ENCODE measurements at regions not wholly inside any gene's neighbourhood (a gene's known extent, or its start where the extent isn't known, plus 50 kb on each side); places are given as distances from the start of the nearest gene placed in this dataset.

DNA sequence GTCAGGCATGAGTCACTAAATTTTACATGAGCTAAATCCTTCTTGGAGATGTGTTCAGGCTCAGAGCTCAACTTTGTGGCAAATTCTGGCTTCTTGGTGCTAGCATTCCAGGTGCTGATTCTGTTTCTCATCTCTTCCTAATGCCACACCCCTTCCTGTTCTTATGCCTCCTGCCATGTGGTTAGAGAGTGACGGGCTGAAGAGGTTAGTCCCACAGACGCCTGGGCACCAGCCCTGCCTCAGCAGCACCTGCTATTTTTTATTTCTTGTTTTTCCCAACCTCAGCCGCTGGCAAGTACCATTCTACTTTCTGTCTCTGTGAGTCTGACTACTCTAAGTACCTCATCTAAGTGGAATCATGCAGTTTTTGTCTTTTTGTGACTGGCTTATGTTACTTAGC is 329.5 kb downstream of the KCNRG start:
- Histone ChIP-seq H3K9ac (ENCODE audit: low read depth, low read length) (no peak overlapping the region), H3K79me2 (ENCODE audit: insufficient read depth, low read length) (no peaks in the 10 kb centered on the region), H3K27ac (ENCODE audit: low read length) (peak overlapping the region; percentile 71), H3K4me3 (ENCODE audit: low read depth in 1 of 2, low read length in 2 of 2) (peak overlapping the region in 1 of 2 experiments; percentile 13; a peak in 1 of 4 replicates), H3K9me3 (ENCODE audit: insufficient read depth, low read length, severe bottlenecking) (no peaks in the 10 kb centered on the region), H3K27me3 (ENCODE audit: insufficient read depth, low read length, poor library complexity) (no peaks in the 10 kb centered on the region), H3K36me3 (ENCODE audit: insufficient read depth, low read length) (no peaks in the 10 kb centered on the region), H2AFZ (ENCODE audit: low read depth, low read length) (peak overlapping the region; percentile 8; the same call in 1 of the 2 replicates), H3K4me2 (ENCODE audit: insufficient read depth, low read length) (peak overlapping the region; percentile 41; the same call in 1 of the 2 replicates), H3K4me1 (ENCODE audit: insufficient read depth, low read length) (peaks cover 21% of the 10 kb centered on the region), H4K20me1 (ENCODE audit: insufficient read depth, low read length) (no peaks in the 10 kb centered on the region)
- no peak for TF ChIP-seq EZH2 (IDR thresholded peaks at IDR 0.05; ENCODE audit: borderline replicate concordance, low read depth, low read length, severe bottlenecking)
- TF ChIP-seq, protein P1, sequence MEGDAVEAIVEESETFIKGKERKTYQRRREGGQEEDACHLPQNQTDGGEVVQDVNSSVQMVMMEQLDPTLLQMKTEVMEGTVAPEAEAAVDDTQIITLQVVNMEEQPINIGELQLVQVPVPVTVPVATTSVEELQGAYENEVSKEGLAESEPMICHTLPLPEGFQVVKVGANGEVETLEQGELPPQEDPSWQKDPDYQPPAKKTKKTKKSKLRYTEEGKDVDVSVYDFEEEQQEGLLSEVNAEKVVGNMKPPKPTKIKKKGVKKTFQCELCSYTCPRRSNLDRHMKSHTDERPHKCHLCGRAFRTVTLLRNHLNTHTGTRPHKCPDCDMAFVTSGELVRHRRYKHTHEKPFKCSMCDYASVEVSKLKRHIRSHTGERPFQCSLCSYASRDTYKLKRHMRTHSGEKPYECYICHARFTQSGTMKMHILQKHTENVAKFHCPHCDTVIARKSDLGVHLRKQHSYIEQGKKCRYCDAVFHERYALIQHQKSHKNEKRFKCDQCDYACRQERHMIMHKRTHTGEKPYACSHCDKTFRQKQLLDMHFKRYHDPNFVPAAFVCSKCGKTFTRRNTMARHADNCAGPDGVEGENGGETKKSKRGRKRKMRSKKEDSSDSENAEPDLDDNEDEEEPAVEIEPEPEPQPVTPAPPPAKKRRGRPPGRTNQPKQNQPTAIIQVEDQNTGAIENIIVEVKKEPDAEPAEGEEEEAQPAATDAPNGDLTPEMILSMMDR (IDR thresholded peaks at IDR 0.05; ENCODE audit: borderline replicate concordance, extremely low read depth, low read length, poor library complexity, severe bottlenecking), result no peak
- ATAC-seq (ENCODE audit: insufficient read depth, low read depth) (peak; percentile 98), DNase-seq (peak; percentile 76)

DNA sequence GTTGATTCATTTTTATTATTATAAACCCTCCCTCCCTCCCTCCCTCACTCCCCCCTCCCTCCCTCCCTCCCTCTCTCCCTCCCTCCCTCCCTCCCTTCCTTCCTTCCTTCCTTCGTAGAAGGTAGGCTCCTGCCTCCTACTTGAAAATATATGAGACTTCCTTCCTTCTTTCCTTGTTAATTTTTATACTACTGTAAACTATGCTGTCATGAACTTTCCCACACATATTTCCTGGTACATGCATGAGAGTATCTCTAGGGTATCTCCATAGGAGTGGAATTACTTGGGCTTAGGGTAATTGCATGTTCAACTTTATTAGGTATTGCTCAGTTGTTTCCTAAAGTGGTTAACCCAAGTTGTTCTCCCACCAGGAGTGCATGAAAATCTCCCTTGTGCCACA is 330.6 kb downstream of the KCNRG start:
- Histone ChIP-seq H2AFZ (ENCODE audit: low read depth, low read length) (no peak overlapping the region), H3K36me3 (ENCODE audit: insufficient read depth, low read length) (no peaks in the 10 kb centered on the region), H3K4me1 (ENCODE audit: insufficient read depth, low read length) (peaks cover 21% of the 10 kb centered on the region), H3K4me3 (ENCODE audit: low read depth in 1 of 2, low read length in 2 of 2) (no peak overlapping the region), H3K9me3 (ENCODE audit: insufficient read depth, low read length, severe bottlenecking) (no peaks in the 10 kb centered on the region), H3K27me3 (ENCODE audit: insufficient read depth, low read length, poor library complexity) (no peaks in the 10 kb centered on the region), H4K20me1 (ENCODE audit: insufficient read depth, low read length) (no peaks in the 10 kb centered on the region), H3K79me2 (ENCODE audit: insufficient read depth, low read length) (no peaks in the 10 kb centered on the region), H3K4me2 (ENCODE audit: insufficient read depth, low read length) (no peak overlapping the region), H3K27ac (ENCODE audit: low read length) (no peak overlapping the region; the same call in 1 of the 2 replicates), H3K9ac (ENCODE audit: low read depth, low read length) (no peak overlapping the region)
- no peak for TF ChIP-seq EZH2 (IDR thresholded peaks at IDR 0.05; ENCODE audit: borderline replicate concordance, low read depth, low read length, severe bottlenecking)
- TF ChIP-seq, protein P1 (IDR thresholded peaks at IDR 0.05; ENCODE audit: borderline replicate concordance, extremely low read depth, low read length, poor library complexity, severe bottlenecking), result no peak
- DNase-seq, result no peak
- no peak for ATAC-seq (ENCODE audit: insufficient read depth, low read depth)

DNA sequence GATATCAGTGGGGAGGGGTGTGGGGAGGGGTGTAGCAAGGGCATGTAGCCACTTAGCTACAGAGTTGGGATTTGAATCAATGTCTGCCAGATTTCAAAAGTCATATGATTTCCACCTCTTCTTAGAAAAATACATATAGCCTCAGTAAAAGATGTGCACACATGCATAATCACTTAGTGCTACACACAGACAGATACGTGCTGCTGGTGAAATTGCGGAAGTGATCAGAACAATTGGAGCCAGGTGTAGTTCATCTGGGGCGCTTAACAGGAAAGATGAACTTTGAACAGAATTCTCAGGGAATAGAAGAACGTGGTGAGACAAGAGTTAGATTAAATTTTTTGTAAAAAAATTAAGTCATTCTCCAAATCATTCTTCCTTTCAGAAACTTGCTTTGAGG is 333.1 kb downstream of the KCNRG start:
- no peak overlapping the region for H2AFZ ChIP-seq (ENCODE audit: low read depth, low read length)
- H3K36me3 ChIP-seq (ENCODE audit: insufficient read depth, low read length), result no peaks in the 10 kb centered on the region
- no peak overlapping the region for H3K27ac ChIP-seq (ENCODE audit: low read length)
- H3K27me3 ChIP-seq (ENCODE audit: insufficient read depth, low read length, poor library complexity), result no peaks in the 10 kb centered on the region
- DNase-seq (no peak), ATAC-seq (ENCODE audit: insufficient read depth, low read depth) (no peak)
- no peak for TF ChIP-seq EZH2 (IDR thresholded peaks at IDR 0.05; ENCODE audit: borderline replicate concordance, low read depth, low read length, severe bottlenecking)
- TF ChIP-seq, protein P1 (IDR thresholded peaks at IDR 0.05; ENCODE audit: borderline replicate concordance, extremely low read depth, low read length, poor library complexity, severe bottlenecking), result no peak
- peaks cover 21% of the 10 kb centered on the region for H3K4me1 ChIP-seq (ENCODE audit: insufficient read depth, low read length)
- no peaks in the 10 kb centered on the region for H3K79me2 ChIP-seq (ENCODE audit: insufficient read depth, low read length)
- H4K20me1 ChIP-seq (ENCODE audit: insufficient read depth, low read length), result no peaks in the 10 kb centered on the region
- H3K9me3 ChIP-seq (ENCODE audit: insufficient read depth, low read length, severe bottlenecking), result no peaks in the 10 kb centered on the region
- H3K9ac ChIP-seq (ENCODE audit: low read depth, low read length), result no peak overlapping the region
- H3K4me3 ChIP-seq (ENCODE audit: low read depth in 1 of 2, low read length in 2 of 2), result no peak overlapping the region
- H3K4me2 ChIP-seq (ENCODE audit: insufficient read depth, low read length), result no peak overlapping the region
